ENCODE measurements at regions not wholly inside any gene's neighbourhood (a gene's known extent, or its start where the extent isn't known, plus 50 kb on each side); places are given as distances from the start of the nearest gene placed in this dataset.
"Not testable (repeated sequence)": the region's sequence is repeated elsewhere in the genome, so short reads cannot be mapped to it uniquely, and the experiment has no call there.

- TF ChIP-seq POLR2A (IDR thresholded peaks at IDR 0.05; ENCODE audit: low read length); CTCF (IDR thresholded peaks at IDR 0.05); REST (IDR thresholded peaks at IDR 0.05); PBX3 (IDR thresholded peaks at IDR 0.05); POLR2AphosphoS2 (conservative IDR thresholded peaks at IDR 0.05; ENCODE audit: low read length); SMC3 (IDR thresholded peaks at IDR 0.05); NR3C1 (IDR thresholded peaks at IDR 0.05); RARB (CRISPR knock-in tag; IDR thresholded peaks at IDR 0.05): not testable (repeated sequence)
Measured at GRCh38 chr22:22369219-22369963, 124.8 kb downstream of the VPREB1 start.

Data from A549 (cell line).